Muscle of leg (tissue), 3 donors: ENCODE measurements at regions not wholly inside any gene's neighbourhood (a gene's known extent, or its start where the extent isn't known, plus 50 kb on each side); places are given as distances from the start of the nearest gene placed in this dataset.
"Not testable (repeated sequence)": the region's sequence is repeated elsewhere in the genome, so short reads cannot be mapped to it uniquely, and the experiment has no call there.

Experiments used
- DNase-seq: peaks from one replicate; pipeline ENCODE4 v3.0.0; 2013
- H3K27ac ChIP-seq: one replicate; pipeline ENCODE4 v1.5.1; 2013; ENCODE audit warnings: mild to moderate bottlenecking, low read length, control low read depth
- H3K27me3 ChIP-seq: one replicate; pipeline ENCODE4 v1.6.1; 2013; ENCODE audit warnings: low read length; ENCODE audit not compliant: control insufficient read depth, insufficient read depth
- H3K36me3 ChIP-seq: one replicate; pipeline ENCODE4 v1.6.1; 2013; ENCODE audit warnings: low read length; ENCODE audit not compliant: control insufficient read depth, insufficient read depth
- H3K4me1 ChIP-seq: one replicate; pipeline ENCODE4 v1.6.1; 2013; ENCODE audit warnings: low read length; ENCODE audit not compliant: control insufficient read depth, insufficient read depth
- H3K4me3 ChIP-seq: one replicate; pipeline ENCODE4 v1.5.1; 2013; ENCODE audit warnings: low read length, control low read depth
- H3K9me3 ChIP-seq: replicated peaks from 2 replicates; pipeline ENCODE4 v1.6.1; 2013; ENCODE audit warnings: low read depth, low read length; ENCODE audit not compliant: control insufficient read depth
- WGBS: methylation state at CpG from one replicate; pipeline ENCODE4 v1.1.5; 2013; ENCODE audit warnings: missing lambda C conversion rate; ENCODE audit not compliant: insufficient coverage; 5-methylcytosine and 5-hydroxymethylcytosine counted together

- DNase-seq, H3K4me3 ChIP-seq, H3K4me1 ChIP-seq, H3K27me3 ChIP-seq, H3K36me3 ChIP-seq, H3K27ac ChIP-seq, H3K9me3 ChIP-seq: not testable (repeated sequence)
- WGBS = 98% methylated on average over 5 of the region's 5 CpGs
These were observed 51.5 kb upstream of the LANCL2 start for GRCh38 chr7:55313671-55314070.

- no peaks in the 10 kb centered on the region for H3K9me3 ChIP-seq
- no peaks in the 10 kb centered on the region for H3K27me3 ChIP-seq
- H3K4me1 ChIP-seq = no peaks in the 10 kb centered on the region
- WGBS = 86% methylated on average over 1 of the region's 8 CpGs
- no peak overlapping the region for H3K27ac ChIP-seq
- DNase-seq = no peak
- no peaks in the 10 kb centered on the region for H3K36me3 ChIP-seq
- H3K4me3 ChIP-seq = no peak overlapping the region
These were observed 50.2 kb upstream of the LANCL2 start for GRCh38 chr7:55314967-55315366.
